ENCODE measurements at regions not wholly inside any gene's neighbourhood (a gene's known extent, or its start where the extent isn't known, plus 50 kb on each side); places are given as distances from the start of the nearest gene placed in this dataset.
"Not testable (repeated sequence)": the region's sequence is repeated elsewhere in the genome, so short reads cannot be mapped to it uniquely, and the experiment has no call there.

DNA sequence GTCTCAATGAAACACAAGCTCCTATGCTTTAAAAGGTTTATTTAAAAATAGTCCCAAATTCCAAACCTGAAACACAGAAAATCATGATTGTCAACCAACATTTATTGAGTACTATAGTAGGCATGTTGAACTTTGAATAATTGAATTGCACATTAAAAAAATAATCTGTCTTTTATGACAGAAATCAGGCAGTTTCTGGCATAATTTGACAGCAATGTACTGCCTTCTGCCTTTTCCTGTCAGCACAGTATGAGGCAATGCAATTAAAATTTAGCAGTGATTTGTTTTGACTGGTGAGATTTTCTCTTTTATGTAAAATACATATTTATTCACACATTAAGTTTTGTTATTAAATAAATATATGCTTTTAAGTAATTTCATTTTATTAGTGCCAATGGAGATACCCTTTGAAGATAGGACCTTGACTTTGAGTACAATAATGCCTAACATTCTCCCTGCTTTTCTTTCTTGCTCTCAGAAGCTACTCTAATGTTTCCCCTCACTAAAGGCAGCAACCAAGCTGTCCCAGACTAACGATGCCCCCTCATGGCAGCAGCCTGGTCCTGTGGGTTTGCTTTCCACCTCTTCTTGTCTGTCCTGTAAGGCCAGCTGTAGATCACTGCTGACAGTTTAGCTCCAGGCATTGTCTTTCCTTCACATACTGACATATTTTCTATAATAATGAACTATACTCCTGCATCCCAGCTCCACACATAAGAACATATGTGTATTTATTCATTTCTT, 346.7 kb downstream of the IL20RB start:
- DNase-seq: no peak

DNA sequence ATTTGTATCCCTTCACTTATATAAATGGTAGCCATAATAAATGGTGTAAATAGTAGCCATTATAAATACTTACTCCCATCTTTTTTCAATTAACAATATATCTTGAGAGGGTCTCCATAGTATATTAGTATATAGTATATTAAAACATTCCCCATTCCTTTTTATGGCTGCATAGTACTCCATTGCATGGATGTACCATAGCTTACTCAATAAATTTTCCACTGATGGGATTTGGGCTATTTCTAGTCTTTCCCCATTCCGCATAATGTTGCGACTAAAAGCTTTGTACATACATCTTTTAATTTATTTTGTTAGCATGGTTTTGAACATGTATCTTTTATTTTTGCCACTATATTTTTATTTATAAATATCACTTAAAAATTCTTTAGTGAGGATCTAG, 366.3 kb downstream of the IL20RB start:
- no peak for DNase-seq

DNA sequence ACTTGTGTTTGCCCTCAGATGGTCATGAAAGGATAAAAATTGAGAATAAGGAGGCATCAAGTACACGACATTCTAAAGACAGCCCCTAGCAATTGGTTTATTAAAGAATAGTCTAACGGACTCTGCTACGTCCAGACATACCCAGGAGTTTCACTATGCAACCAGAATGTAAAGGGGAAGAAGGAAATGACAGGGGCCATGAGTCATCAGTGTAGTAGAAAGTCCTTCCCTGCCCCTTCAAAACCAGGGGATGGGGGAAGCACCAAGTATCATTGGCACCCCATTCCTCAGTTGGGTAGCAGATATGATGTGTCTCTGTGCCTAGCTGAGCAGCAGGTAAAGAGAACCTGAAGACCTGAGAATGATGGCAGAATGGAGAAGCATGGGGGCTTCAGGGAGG, 367.4 kb downstream of the IL20RB start:
- DNase-seq: no peak

DNA sequence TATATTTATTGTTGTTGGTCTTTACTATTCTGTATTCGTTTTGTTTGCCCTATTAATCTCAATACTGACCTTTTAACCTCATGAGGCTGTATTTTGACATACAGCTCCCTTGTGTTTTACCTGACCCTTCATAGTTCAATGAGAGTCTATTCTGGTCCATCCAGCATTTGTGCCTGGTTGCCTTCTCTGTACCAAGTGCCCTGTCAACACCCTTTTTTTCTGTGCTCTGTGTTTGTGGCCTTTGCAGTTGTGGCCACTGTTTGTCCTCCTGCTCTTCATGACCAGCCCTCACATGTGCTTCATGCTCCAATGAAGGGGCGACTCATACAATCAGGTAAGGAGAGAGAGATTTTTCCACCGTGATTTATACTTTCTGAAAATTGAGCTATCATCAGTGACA, 368.2 kb downstream of the IL20RB start:
- no peak for DNase-seq

DNA sequence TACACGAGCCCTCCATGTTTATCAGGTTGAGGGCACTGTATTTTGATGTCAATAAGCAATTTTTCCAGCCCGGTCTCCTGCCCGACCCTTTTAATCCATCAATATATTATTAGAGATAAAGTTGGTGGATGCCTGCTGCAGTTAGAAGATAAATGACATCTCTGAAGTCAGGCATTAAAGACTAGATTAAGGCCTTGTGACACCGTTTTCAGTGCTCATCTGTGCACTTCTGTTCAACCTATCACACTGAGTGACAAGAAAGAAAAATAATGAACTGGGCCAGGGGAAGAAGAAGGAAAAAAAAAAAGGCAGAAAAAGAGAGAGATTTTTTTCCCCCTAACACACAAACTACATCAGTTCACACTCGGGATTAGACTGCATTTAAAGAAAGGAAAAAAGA, 371.8 kb downstream of the IL20RB start:
- no peak for DNase-seq

DNA sequence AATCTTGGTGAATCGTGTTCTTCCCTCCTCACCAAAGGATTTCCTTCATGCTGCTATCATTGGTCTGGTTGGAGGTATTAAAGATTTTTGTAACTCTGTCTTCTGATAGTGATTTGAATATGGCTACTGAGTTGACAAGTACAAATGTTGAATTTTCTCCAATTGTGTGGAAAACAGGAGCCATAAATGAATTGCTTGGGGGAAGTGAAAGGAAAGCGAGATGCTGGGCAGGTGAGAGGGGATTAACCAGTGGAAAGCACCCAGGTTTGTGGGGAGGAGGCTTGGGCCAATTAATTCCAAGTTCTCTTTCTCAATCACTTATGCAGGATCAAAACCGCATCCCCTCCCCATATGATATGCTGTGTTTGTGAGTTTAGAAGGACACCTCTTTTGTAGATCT, 372.5 kb downstream of the IL20RB start:
- DNase-seq: no peak

DNA sequence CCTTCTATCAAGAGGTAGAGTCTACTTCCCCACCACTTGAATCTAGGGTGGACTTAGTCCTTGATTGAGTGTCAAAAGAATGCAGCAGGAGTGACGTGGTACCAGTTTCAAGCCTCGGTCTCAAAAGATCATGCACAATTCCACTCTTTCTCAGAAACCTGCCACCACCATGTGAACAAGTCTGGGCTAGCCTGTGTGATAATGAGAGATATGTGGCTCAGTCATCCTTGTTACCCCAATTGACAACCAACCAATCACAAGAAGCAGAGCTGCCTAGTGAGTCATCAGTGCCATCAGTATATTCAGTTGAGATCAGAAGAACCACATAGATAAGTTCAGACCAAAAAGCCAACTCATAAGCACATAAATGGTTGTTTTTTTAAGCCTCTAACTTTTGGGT, 374.5 kb downstream of the IL20RB start:
- no peak for DNase-seq

DNA sequence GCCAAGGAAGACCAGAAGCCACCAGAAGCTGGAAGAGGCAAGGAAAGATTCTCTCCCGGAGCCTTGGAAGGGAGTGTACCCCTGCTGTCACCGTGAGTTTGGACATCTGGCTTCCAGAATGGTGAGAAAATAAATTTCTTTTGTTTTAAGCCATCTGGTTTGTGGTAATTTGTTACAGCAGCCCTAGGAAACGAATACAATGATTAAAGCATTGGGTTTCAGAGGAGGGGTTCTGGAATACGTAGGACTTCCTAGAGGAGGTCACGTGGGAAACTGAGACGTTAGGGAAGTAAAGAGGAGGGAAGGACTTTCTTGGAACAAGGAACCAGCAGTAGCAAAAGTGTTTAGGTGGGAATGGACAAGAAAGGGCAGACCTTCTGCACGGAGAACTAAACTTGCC, 377.7 kb downstream of the IL20RB start:
- no peak for DNase-seq

DNA sequence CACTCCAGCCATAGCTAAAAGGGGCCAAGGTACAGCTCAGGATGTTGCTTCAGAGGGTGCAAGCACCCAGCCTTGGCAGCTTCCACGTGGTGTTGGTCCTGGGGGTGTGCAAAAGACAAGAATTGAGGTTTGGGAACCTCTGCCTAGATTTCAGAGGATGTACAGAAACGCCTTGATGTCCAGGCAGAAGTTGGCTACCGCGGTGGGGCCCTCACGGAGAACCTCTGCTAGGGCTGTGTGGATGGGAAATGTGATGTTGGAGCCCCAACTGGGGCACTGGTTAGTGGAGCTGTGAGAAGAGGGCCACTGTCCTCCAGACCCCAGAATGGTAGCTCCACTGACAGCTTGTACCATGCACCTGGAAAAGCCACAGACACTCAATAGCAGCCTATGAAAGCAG, 380.6 kb downstream of the IL20RB start:
- not testable (repeated sequence) for DNase-seq

DNA sequence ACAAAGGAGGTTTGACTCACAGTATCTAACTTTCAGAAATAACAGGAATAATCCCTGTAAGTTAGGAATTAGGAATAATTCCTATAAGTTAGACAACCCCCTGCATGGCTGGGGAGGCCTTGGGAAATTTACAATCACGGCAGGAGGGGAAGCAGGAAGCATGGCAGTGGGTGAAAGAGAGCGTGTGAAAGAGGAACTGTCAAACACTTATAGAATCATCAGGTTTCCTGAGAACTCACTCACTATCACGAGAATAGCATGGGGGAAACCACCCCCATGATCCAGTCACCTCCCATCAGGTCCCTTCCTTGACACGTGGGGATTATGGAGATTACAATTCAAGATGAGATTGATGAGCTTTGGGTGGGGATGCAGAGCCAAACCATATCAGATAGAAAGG, 385.5 kb downstream of the IL20RB start:
- DNase-seq: no peak

DNA sequence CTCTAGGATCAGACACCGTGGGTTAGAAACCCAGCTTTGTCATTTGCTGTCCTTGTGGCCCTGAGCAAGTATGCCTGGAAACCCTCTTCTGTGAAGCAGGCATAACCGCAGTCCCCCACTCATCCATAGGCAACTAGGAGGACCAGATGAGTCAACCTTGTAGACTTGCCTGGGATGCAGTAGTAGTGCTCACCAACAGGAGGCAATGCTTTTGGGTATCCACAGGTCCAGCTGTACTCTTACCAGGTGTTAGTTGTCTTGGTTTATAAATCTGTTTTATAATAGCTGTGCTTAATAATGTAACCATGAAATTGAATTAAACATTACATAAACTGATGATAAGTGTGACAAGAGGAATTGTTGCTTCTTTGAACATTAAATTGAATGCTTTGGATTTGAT, 389.3 kb downstream of the IL20RB start:
- no peak for DNase-seq

DNA sequence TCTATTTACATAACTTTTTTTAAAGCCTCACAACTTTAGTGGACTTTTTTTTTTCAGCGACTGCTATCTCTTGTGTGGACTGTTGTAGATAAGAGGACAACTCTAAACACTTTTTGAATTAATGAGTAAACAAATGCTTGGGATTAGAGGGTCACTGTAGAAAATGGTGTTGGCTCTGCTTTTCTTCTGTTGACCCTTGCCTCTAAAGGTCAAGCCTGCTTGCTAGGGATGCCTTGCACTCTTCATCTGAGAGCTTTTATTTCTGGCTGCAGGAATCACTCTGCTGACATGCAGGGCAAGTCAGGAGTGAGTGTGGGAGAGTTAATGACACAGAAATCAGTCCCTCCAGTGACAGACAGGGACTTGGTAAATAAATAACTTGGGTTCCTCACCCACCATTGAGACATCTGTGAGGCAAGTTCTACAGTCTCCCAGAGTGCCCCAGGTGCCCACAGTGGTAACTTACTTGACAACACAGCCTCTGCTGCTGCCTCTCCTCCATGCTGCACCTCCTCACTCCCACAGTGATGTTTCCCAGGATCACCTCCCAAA, 390.1 kb downstream of the IL20RB start:
- DNase-seq: no peak

DNA sequence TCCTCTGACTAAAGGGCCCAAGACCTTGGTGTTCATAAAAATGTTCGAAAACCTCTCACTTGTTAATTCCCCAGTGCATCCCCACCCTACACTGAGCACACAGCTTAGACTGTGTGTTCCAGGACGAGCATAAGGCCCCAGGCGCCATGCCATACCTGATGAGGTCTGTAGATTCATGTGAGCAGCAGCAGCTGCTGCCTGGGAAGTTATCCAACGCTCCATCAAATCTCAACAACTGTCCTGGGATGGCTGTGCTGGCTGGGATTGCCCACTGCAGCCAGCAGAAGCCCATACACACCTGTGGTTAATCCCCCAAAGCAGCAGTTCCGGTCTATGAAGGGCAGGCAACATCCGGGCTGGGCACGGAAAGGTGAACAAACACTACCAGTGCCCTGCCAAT, 391.2 kb downstream of the IL20RB start:
- DNase-seq: no peak

DNA sequence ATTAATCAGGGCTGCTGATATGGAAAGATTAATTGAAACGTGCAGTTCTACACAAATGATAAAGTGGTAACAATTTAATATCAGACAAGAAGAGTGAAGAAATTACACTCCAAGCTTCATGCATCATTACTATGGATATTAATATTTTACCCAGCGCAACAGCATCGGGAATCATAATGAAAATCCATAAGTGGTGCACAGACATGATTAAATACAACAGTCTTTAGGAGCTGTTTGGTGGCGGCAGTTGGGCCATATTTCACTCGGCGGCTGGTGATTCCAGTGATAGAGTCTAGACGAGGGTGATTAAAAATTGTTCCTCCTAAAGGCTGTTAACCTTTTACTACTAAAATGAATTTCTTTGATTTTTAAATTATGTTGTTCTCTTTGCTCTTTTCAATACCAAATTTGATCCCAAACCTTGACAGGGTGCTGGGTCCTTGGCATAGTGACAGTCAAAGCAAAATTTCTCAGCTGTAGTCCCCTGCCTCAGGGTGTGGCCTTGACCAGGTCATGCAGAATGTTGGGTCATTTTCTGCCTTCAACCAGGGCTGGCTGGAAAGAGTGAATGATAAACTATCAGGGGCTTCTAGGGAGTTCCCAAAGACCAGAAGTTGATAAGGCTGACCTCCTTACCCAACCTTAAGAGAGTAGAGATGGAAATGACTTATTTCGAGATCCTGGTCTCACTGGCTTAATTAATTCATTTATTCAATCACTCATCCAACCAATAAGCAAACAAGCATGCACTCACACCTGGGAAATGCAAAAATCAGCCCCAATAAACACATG, 392.0 kb downstream of the IL20RB start:
- no peak for DNase-seq

DNA sequence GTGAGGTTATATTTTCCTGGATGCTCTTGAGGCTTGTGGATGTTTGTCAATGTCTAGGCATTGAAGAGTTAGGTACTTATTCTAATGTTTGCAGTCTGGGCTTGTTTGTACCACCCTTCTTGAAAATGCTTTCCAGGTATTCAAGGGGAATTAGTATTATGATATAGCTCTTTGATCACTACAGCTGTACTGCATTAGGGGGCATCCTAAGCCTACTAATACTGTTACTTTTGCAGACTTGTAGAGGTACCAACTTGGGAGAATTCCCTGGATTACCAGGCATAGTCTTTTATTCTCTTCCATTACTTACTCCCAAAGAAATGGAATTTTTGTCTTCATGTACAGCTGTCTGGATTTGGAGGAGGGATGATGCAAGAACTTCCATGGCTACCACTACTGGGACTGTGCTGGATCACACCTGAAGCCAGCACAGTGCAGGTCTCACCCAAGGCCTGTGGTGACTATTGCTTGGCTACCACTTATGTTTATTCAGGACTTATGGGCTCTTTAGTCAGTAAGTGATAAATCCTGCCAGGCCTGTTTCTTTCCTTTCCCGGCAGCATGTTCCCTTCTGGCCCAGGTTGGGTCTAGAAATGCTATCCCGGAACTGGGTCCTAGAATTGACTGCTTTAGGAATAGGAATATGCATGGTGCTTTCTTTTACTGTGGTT, 402.9 kb downstream of the IL20RB start:
- no peak for DNase-seq

DNA sequence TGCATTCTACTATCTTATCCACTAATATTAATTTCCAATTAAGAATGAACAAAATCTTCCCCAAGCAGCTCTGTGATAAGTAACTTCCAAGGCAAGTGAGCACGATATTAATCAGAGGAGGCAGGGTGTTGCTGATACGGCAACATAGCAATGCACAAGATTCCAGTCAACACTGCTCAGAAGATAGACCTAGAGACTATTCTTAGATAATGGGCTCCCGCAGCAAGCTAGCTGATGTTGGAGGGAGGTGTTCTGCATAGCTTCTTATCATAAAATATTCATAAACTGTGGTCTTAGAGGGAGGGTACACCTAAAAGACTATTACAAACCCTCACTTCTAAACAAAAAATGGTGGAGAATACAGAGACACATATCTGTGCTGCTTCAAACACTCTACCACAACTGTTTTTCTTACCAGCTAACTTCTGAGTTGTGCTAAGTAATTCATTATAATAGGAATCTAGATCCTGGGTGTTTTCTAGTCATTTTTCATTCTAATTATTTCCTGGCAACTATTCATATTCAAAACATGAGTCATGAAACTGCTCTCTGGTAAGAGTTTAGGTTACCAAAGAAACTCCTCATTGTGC, 382.0 kb upstream of the SOX14 start:
- DNase-seq: no peak

DNA sequence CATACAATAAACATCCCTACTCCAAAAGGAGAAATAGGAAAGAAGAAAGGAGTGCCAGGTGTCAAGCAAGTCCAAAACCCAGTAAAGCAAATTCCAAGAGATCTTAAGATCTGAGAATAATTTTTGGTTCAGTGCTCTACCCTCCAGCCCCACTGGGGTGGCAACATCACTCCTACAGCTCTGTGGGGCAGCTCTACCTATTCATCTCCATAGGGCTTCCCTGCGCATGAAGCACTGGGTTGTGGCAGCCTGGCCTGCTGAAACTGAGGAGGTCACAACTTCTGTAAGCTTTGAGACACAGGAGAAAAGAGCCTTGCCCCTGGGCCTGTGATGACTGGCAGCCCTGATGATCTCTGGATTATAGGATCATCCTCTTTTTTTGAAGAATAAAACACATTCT, 378.2 kb upstream of the SOX14 start:
- no peak for DNase-seq

DNA sequence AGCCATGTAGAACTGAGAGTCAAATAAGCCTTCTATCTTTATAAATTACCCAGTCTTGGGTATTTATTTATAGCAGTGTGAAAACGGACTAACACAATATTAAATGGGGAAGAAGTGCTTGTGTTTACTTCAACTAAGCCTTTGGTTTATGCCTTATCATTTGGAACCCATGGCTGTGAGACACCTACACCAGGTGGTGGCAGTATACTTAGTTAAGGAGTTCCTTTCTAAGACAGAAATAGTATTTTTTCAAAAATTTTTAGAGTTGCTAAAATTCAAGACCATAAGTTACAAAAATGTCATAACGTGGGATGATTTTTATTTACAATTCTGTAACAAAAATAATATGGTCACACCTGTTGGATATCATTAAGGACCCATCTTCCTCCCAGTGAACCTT, 354.5 kb upstream of the SOX14 start:
- no peak for DNase-seq

DNA sequence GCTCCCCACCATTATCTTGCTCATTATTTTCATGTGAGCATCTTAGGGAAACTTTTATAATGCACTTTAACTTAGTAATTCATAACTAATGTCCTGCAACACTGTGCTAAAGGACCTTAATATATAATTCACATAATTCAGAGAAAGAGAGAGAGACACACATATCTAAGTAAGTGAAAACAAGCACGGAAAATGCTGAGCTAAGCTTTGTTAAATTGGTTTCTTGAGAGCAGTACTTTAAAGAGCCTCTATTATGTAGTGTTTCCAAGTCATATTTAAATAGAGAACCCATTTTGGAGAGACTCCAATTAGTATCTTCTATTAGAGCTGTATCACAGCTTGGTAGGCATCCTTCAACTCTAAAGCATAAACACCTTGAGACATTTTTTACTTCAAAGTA, 354.1 kb upstream of the SOX14 start:
- DNase-seq: no peak

DNA sequence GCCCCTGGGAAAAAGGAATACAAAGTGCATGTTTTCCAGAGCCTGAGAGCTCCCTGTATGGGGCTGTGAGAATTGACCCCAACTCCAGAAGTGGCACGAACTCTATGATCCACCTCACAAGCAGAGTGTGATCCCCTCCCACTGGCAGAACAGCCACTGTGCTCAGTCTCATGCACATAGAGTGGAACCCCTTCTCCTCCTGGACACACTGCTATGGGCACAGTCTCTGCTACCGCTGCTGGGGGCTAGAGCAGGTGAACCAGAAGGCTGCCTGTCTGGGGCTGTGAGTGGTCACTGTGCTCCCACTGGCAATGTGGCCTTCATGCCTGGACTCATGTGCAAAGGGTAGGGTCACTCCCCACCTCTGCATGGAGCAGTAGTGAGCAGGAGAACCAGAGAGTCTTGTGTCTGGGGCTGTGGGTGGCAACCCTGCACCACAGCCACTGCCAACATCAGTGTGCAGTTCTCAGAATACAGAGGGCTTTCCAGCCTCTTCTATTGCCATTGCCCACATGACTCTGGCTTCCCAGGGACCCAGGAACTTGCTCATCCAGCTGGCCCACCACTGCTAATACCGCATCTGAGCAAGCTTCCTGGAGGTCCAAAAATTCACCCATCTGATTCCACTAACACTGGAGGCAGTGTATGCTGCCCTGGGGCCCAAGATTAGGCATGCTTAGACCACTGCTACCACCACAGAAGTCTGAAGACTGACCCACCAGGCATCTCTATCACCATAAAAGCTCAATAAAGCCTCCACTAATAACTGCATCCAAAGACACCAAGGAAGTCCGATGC, 343.7 kb upstream of the SOX14 start:
- no peak for DNase-seq

DNA sequence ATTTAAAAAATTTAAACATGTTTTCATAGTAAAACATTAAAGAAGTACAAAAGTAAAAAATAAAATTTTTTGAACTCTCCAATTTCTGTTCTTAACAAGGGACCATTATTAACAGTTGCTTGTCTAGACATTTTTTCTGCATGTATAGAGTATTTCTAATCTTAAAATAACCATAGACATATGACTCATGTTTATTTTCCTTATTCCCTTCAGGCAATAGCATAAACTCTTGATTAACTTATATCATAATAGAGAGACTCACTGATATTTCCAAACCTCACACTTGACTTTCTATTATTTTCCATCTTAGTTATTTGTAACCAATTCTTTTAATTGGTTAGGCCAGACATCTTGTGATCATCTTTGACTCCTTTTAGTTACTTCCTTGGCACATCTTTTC, 325.6 kb upstream of the SOX14 start:
- no peak for DNase-seq

DNA sequence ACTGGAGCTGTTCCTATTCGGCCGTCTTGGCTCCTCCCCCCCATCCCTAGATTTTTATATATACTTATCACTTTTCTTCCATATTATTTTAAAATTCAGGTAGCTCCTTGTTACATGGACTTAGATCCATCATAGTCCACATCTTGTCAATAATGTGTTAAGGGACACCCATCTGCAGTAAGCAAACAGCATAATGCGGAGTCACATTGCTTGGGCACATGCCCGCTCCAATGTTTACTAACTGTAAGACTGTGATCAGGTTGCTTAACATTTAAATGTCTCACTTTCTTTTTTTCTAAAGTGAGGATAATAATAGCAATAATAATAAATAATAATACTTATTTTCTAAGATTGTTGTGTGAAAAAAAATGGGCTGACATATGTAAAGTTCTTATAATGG, 303.2 kb upstream of the SOX14 start:
- DNase-seq: no peak

DNA sequence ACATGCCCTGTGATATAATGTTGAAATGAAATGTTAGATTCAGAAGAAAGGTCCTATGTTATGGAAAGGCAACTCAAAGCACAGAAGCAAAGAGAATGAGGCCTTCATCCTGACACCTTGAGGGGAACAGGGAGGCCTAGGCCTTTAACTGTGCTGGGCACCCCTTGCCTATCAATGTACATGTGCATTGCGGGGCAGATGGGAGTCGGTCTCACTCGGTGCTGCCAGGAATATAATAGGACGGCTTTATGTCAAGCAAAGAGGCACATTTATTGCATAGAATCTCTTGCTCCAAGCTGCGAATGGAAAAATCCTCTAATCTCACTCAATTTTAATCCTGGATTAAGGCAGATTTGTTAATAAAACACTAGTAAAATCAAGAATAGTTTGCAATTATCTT, 301.0 kb upstream of the SOX14 start:
- no peak for DNase-seq

Data from CD4-positive, alpha-beta T cell treated with Interleukin-4 for 4 hours (primary cell).